ENCODE measurements at regions not wholly inside any gene's neighbourhood (a gene's known extent, or its start where the extent isn't known, plus 50 kb on each side); places are given as distances from the start of the nearest gene placed in this dataset.

DNA sequence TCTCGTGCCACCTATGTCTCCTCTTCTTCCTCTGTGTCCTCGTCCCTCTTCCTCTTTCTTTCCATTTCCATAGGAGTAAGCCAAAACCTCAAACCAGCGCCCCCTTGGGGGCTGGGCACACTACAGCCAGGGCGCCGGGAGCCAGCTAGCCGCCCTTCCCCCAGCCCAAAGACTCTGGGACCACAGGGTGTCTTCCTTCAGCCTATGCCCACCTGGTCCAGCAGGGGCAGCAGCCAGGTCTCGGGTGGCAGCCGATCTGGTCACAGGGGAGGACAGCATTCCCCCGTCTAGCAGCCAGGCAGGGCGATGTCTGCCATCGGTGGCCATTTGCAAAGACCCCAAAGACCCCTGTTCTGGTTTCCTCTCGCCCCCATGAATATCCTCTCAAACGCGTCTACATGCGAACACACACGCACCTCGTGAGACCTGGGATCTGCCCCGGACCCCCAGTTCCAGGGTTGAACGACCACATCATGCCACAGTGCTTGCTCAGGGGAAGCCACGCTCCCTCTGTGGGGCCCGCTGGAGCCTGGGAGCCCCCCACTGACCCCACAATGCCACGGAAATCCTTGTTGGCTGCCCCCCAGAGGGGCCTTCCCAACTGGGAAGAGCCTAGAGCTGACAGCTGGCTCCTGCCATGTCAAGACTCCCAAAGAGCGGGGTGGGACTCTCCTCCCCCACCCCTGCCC is 546.0 kb upstream of the CCDC179 start:
- H3K4me1 ChIP-seq (replicated peaks in 1 of 2), result no peaks in the 10 kb centered on the region
- no peaks in the 10 kb centered on the region for H3K9me3 ChIP-seq (replicated peaks in 1 of 3)
- H3K27me3 ChIP-seq, result no peaks in the 10 kb centered on the region
- 88 to 94% (median 91%) methylated on average over 19 to 23 of the region's 23 CpGs for WGBS, 4 donors
- intact Hi-C loops (cut with DNase I), result no loop called here
- no peak for TF ChIP-seq POLR2A (IDR thresholded peaks at IDR 0.05)
- TF ChIP-seq, protein P1, sequence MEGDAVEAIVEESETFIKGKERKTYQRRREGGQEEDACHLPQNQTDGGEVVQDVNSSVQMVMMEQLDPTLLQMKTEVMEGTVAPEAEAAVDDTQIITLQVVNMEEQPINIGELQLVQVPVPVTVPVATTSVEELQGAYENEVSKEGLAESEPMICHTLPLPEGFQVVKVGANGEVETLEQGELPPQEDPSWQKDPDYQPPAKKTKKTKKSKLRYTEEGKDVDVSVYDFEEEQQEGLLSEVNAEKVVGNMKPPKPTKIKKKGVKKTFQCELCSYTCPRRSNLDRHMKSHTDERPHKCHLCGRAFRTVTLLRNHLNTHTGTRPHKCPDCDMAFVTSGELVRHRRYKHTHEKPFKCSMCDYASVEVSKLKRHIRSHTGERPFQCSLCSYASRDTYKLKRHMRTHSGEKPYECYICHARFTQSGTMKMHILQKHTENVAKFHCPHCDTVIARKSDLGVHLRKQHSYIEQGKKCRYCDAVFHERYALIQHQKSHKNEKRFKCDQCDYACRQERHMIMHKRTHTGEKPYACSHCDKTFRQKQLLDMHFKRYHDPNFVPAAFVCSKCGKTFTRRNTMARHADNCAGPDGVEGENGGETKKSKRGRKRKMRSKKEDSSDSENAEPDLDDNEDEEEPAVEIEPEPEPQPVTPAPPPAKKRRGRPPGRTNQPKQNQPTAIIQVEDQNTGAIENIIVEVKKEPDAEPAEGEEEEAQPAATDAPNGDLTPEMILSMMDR (IDR thresholded peaks at IDR 0.05), result no peak
- no peak overlapping the region for H3K27ac ChIP-seq
- no peak overlapping the region for H3K4me3 ChIP-seq
- H3K36me3 ChIP-seq (replicated peaks in 1 of 2), result no peaks in the 10 kb centered on the region
- DNase-seq, result no peak

DNA sequence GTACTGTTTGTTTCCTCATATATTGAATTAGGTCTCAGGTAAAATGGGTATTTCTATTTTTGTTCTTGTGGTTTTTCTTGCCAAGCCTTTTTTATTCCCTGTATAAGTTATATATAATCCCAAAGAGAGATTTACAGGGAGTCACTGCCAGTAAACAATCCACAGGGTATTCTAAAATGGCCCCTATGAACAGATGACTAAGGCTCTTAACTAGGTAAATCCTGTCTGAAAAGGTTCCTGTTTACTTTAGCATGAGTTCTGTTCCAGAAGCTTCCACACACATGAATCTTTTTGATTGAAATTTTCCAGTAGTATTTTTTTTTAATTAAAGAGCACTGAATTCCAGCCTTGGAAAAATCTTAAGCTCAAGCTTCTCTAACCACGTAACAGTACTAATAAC is 552.8 kb upstream of the CCDC179 start:
- intact Hi-C loops (cut with DNase I), result no loop called here
- H3K27me3 ChIP-seq, result no peaks in the 10 kb centered on the region
- TF ChIP-seq, protein P1 (IDR thresholded peaks at IDR 0.05), result no peak
- no peak for TF ChIP-seq POLR2A (IDR thresholded peaks at IDR 0.05)
- H3K4me1 ChIP-seq (replicated peaks in 1 of 2), result no peaks in the 10 kb centered on the region
- DNase-seq, result no peak
- 76 to 81% (median 78%) methylated on average over 1 of the region's 1 CpG for WGBS, 4 donors
- no peaks in the 10 kb centered on the region for H3K9me3 ChIP-seq (replicated peaks in 1 of 3)
- H3K27ac ChIP-seq, result no peak overlapping the region
- no peaks in the 10 kb centered on the region for H3K36me3 ChIP-seq (replicated peaks in 1 of 2)
- no peak overlapping the region for H3K4me3 ChIP-seq

DNA sequence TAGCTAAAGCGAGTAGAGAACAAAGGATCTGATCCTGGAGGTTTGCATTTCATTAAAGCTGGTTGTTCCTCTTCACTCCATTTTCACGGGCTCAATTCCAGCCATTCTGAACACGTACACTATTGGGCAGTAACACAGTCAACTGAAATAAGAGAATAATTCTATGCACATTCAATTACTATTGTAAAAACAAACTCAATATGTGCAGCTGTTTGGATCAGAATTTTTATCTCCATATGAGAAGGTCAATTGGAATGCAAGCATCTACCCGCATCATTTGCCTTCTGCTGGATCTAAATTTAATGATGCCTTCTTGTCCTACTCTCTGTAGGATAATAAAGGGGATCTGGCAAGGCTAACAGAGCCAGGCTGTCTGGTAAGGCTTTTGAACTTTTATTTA is 562.8 kb upstream of the CCDC179 start:
- WGBS, 4 donors, result 89 to 90% (median 90%) methylated on average over 4 of the region's 4 CpGs
- H3K27ac ChIP-seq, result no peak overlapping the region
- no peaks in the 10 kb centered on the region for H3K27me3 ChIP-seq
- H3K4me3 ChIP-seq, result no peak overlapping the region
- DNase-seq, result no peak
- no peaks in the 10 kb centered on the region for H3K36me3 ChIP-seq (replicated peaks in 1 of 2)
- intact Hi-C loops (cut with DNase I), result no loop called here
- no peaks in the 10 kb centered on the region for H3K9me3 ChIP-seq (replicated peaks in 1 of 3)
- TF ChIP-seq POLR2A (IDR thresholded peaks at IDR 0.05), result no peak
- TF ChIP-seq, protein P1 (IDR thresholded peaks at IDR 0.05), result no peak
- H3K4me1 ChIP-seq (replicated peaks in 1 of 2), result no peaks in the 10 kb centered on the region

DNA sequence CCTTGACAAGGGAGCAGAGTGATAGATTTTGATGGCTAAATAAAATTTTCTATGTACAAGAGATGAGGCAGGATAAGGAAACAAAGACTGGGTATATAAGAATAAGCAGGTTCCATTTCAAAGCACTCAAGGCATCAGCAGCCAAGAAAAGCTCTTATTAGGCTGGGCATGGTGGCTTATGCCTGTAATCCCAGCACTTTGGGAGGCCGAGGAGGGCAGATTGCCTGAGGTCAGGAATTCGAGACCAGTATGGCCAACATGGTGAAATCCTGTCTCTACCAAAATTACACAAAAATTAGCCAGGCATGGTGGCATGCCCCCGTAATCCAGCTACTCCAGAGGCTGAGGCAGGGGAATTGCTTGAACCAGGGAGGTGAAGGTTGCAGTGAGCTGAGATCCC is 563.4 kb upstream of the CCDC179 start:
- no peak for DNase-seq
- Histone ChIP-seq H3K9me3 (replicated peaks in 1 of 3) (no peaks in the 10 kb centered on the region), H3K27me3 (no peaks in the 10 kb centered on the region), H3K4me1 (replicated peaks in 1 of 2) (no peaks in the 10 kb centered on the region), H3K36me3 (replicated peaks in 1 of 2) (no peaks in the 10 kb centered on the region), H3K27ac (no peak overlapping the region), H3K4me3 (no peak overlapping the region)
- intact Hi-C loops (cut with DNase I), result no loop called here
- no peak for TF ChIP-seq POLR2A (IDR thresholded peaks at IDR 0.05)
- TF ChIP-seq, protein P1 (IDR thresholded peaks at IDR 0.05), result no peak
- 82 to 94% (median 87%) methylated on average over 3 of the region's 3 CpGs for WGBS, 4 donors
